SK-N-MC (cell line): ENCODE measurements at regions not wholly inside any gene's neighbourhood (a gene's known extent, or its start where the extent isn't known, plus 50 kb on each side); places are given as distances from the start of the nearest gene placed in this dataset.

ENCODE experiments used
- DNase-seq: peaks from one replicate; pipeline ENCODE4 v3.0.0-alpha.2; 2011; ENCODE audit warnings: low read depth, low spot score
- H3K27ac ChIP-seq: fragments of 200-600 bp; sonication (generic); 2 replicates; pipeline ENCODE4 v1.5.1; 2016; ENCODE audit warnings: mixed run types
- H3K36me3 ChIP-seq: fragments of 200-600 bp; sonication (generic); 2 replicates; pipeline ENCODE4 v1.6.1; 2017; ENCODE audit warnings: antibody characterized with exemption, low read length, mixed read lengths; ENCODE audit not compliant: insufficient read depth
- H3K4me3 ChIP-seq: fragments of 200-600 bp; sonication (generic); 2 replicates; pipeline ENCODE4 v1.5.1; 2016
- H3K9ac ChIP-seq: fragments of 200-600 bp; sonication (generic); 2 replicates; pipeline ENCODE4 v1.8.0; 2017; ENCODE audit warnings: mixed run types, mixed read lengths; ENCODE audit not compliant: insufficient read length
- H3K9me3 ChIP-seq: fragments of 200-600 bp; sonication (generic); 2 replicates; pipeline ENCODE4 v1.6.1; 2017; ENCODE audit warnings: low read depth, mild to moderate bottlenecking, antibody characterized with exemption, low read length, moderate library complexity, mixed read lengths
- EZH2 ChIP-seq: fragments of 200-600 bp; sonication (generic); IDR thresholded peaks from one replicate; pipeline ENCODE4 v1.6.1; 2017; ENCODE audit warnings: antibody characterized with exemption
- FOXP2 ChIP-seq: optimal IDR thresholded peaks from 2 replicates; pipeline ENCODE3; 2011; ENCODE audit warnings: mild to moderate bottlenecking, moderate library complexity; ENCODE audit not compliant: insufficient read depth; ENCODE audit errors: extremely low read length, control extremely low read depth
- POLR2AphosphoS5 ChIP-seq: IDR thresholded peaks from 2 replicates; pipeline ENCODE4 v1.6.1; 2012; ENCODE audit warnings: mild to moderate bottlenecking, low read depth, low read length, borderline replicate concordance

DNA sequence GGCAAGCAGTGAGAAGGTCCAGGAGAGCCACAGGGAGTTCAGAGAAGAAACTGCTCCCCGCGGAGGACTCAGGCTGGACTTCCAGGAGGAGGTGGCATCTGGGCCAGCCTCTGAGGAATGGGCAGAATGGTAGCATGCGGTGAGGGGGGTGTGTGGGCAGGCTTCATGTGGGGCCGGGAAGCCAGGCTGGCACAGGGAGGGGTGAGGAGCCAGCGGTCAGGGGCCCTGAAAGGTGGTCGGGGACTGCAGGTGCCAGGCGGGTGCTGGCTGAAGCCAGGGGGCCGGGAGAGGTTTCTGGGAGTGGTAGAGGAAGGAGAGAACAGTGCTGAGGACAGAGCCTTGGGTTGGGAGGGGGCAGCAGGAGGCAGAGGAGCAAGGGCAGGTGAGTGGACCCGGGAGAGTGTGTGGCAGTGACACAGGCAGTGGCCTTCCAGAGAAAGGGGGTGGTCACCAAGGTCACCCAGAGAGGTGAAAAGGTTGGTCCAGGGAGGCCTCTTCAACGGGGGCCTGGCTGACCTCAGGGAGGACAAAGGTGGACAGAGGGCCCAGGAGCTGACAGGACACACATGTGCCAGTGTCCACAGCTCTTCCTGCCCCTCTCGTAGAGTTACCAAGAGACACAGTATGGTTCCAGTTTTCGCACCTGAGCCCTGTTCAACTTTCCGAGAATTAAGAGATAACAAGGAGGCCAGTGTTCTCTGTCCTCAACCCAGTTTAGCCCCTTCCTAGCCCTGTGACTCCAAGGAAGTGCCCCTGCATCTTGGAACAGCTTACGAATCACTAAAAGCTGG lies 101.2 kb upstream of the ASB18 start:
- DNase-seq: no peak
- no peak overlapping the region for H3K9ac ChIP-seq
- TF ChIP-seq FOXP2 (no peak), POLR2AphosphoS5 (no peak), EZH2 (no peak)

GRCh38 chr2:236366049-236366387 lies 101.8 kb upstream of the ASB18 start:
- Histone ChIP-seq H3K36me3 (no peaks in the 10 kb centered on the region), H3K9ac (no peak overlapping the region), H3K4me3 (no peak overlapping the region), H3K27ac (no peak overlapping the region), H3K9me3 (no peaks in the 10 kb centered on the region)
- TF ChIP-seq EZH2: no peak
- no peak for TF ChIP-seq FOXP2
- TF ChIP-seq POLR2AphosphoS5: no peak
- no peak for DNase-seq

More for the DNA sequence above, 101.2 kb upstream of the ASB18 start:
- Histone ChIP-seq H3K27ac (no peak overlapping the region), H3K36me3 (no peaks in the 10 kb centered on the region), H3K4me3 (no peak overlapping the region), H3K9me3 (no peaks in the 10 kb centered on the region)

GRCh38 chr2:236366397-236366796 lies 102.2 kb upstream of the ASB18 start:
- no peak overlapping the region for H3K9ac ChIP-seq
- no peaks in the 10 kb centered on the region for H3K9me3 ChIP-seq
- no peak overlapping the region for H3K27ac ChIP-seq
- no peak for DNase-seq
- no peak for TF ChIP-seq EZH2
- no peak for TF ChIP-seq POLR2AphosphoS5
- TF ChIP-seq FOXP2: no peak
- no peak overlapping the region for H3K4me3 ChIP-seq
- H3K36me3 ChIP-seq: no peaks in the 10 kb centered on the region

- Histone ChIP-seq H3K4me3 (no peak overlapping the region), H3K27ac (no peak overlapping the region), H3K9me3 (no peaks in the 10 kb centered on the region), H3K36me3 (no peaks in the 10 kb centered on the region), H3K9ac (no peak overlapping the region)
- DNase-seq: no peak
- TF ChIP-seq FOXP2 (no peak), EZH2 (peak; percentile 56)
Measured at GRCh38 chr2:236367506-236368289, 103.5 kb upstream of the ASB18 start.

DNA sequence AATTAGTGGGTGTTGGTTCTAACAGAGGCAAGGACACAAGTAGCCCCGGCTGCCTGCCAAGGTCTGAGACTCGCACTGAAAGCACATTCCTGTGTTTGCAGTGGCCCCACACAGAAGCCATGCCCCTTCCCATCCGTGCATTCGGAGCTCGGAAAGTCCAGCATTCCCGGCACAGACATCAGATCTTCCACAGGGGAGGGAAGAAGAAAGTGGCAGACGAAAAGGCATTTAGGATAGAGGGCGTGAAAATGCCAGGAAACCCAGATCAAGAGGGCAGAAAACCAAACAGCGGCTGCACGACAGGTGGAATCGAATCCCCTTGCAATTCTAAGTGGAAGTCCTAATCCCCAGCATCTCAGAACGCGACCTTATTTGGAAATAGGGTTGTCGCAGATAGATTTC lies 105.5 kb upstream of the ASB18 start:
- DNase-seq: no peak
- Histone ChIP-seq H3K27ac (no peak overlapping the region), H3K36me3 (no peaks in the 10 kb centered on the region), H3K9me3 (no peaks in the 10 kb centered on the region), H3K9ac (no peak overlapping the region), H3K4me3 (no peak overlapping the region)
- TF ChIP-seq FOXP2 (no peak), EZH2 (no peak), POLR2AphosphoS5 (no peak)

- H3K9ac ChIP-seq: no peak overlapping the region
- TF ChIP-seq FOXP2: no peak
- no peak for TF ChIP-seq EZH2
- no peak for TF ChIP-seq POLR2AphosphoS5
- no peaks in the 10 kb centered on the region for H3K36me3 ChIP-seq
- DNase-seq: no peak
- H3K9me3 ChIP-seq: no peaks in the 10 kb centered on the region
- H3K4me3 ChIP-seq: no peak overlapping the region
- no peak overlapping the region for H3K27ac ChIP-seq
Measured at GRCh38 chr2:236370847-236371409, 106.7 kb upstream of the ASB18 start.

DNA sequence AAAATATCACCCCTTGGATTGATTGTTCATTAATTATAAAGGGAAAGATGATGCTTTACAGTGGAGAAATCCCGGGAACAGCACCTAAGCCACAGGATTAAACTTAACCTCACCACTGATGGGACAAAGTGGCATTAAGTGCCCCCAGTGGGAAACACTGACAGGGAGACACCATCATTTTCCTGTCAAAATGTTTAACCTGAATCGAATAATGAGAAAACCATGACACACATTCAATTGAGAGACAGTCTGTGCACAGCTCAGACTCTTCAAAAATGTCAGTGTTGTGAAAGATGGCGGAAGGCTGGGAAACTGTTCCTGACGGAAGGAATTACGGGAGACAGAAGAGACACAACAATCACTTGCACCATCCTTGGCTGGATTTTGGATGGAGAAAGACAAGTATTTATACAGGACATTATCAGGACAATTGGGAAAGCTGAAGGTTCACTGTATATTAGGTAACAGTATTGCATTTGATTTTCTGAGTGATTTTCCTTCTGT lies 111.8 kb upstream of the ASB18 start:
- H3K27ac ChIP-seq: no peak overlapping the region
- H3K36me3 ChIP-seq: no peaks in the 10 kb centered on the region
- no peaks in the 10 kb centered on the region for H3K9me3 ChIP-seq
- H3K4me3 ChIP-seq: no peak overlapping the region
- no peak overlapping the region for H3K9ac ChIP-seq
- TF ChIP-seq EZH2 (no peak), POLR2AphosphoS5 (no peak), FOXP2 (no peak)
- DNase-seq: no peak

- DNase-seq: no peak
Measured at GRCh38 chr2:236376566-236377244, 112.5 kb upstream of the ASB18 start.

More at GRCh38 chr2:236376566-236377244, 112.5 kb upstream of the ASB18 start:
- H3K9ac ChIP-seq: no peak overlapping the region
- H3K9me3 ChIP-seq: no peaks in the 10 kb centered on the region
- H3K36me3 ChIP-seq: no peaks in the 10 kb centered on the region
- H3K27ac ChIP-seq: no peak overlapping the region
- TF ChIP-seq EZH2: no peak
- no peak for TF ChIP-seq FOXP2
- TF ChIP-seq POLR2AphosphoS5: no peak
- no peak overlapping the region for H3K4me3 ChIP-seq
